Epithelial cell of esophagus (primary cell): ENCODE measurements at regions not wholly inside any gene's neighbourhood (a gene's known extent, or its start where the extent isn't known, plus 50 kb on each side); places are given as distances from the start of the nearest gene placed in this dataset.

Experiments
- DNase-seq: peaks from one replicate; pipeline ENCODE4 v3.0.0; 2010; ENCODE audit warnings: low read depth
- H3K4me3 ChIP-seq: 2 replicates; pipeline ENCODE4 v1.5.1; 2011; ENCODE audit warnings: mild to moderate bottlenecking, low read length, control low read depth
- CTCF ChIP-seq: IDR thresholded peaks from 2 replicates; pipeline ENCODE4 v1.5.1; 2011; ENCODE audit warnings: low read depth, mild to moderate bottlenecking, low read length, control low read depth, inconsistent platforms; ENCODE audit not compliant: insufficient read depth; ENCODE audit errors: missing control alignments

- no peak for DNase-seq
- H3K4me3 ChIP-seq = no peak overlapping the region
- no peak for TF ChIP-seq CTCF
Measured at GRCh38 chr3:146300768-146301167, 49.9 kb upstream of the PLSCR4 start.
